HUDEP-2 (cell line): ENCODE measurements at regions not wholly inside any gene's neighbourhood (a gene's known extent, or its start where the extent isn't known, plus 50 kb on each side); places are given as distances from the start of the nearest gene placed in this dataset.
"Not testable (repeated sequence)": the region's sequence is repeated elsewhere in the genome, so short reads cannot be mapped to it uniquely, and the experiment has no call there.

ENCODE experiments used
- DNase-seq, 76 experiments: peaks; one replicate each; lab custom pipeline; 2025; ENCODE audit not compliant: unreplicated experiment in 76 of 76; lab: John Stamatoyannopoulos, UW

DNA sequence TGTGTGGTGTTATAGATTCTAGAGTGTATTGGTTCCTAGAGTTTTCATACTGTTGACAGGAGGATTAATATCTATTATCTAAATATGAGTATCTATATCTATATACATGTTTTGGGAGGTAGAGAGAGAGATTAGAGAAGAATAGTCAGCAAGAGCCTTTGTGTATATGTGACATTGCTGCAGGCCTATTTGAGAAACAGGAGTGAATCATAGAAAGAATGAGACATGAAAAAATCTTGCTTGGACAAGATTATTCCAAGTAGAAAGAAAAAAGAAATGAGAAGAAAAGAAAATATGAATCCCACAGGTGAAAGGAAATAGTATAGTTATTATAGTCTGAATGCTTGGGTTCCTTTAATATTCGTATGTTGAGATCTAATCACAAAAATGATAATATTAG lies 720.4 kb downstream of the RERGL start:
- no peak for DNase-seq

GRCh38 chr12:17361224-17361623 lies 728.8 kb downstream of the RERGL start:
- DNase-seq, result no peak

- no peak for DNase-seq
These were observed 731.2 kb downstream of the RERGL start for GRCh38 chr12:17358835-17359234.

DNA sequence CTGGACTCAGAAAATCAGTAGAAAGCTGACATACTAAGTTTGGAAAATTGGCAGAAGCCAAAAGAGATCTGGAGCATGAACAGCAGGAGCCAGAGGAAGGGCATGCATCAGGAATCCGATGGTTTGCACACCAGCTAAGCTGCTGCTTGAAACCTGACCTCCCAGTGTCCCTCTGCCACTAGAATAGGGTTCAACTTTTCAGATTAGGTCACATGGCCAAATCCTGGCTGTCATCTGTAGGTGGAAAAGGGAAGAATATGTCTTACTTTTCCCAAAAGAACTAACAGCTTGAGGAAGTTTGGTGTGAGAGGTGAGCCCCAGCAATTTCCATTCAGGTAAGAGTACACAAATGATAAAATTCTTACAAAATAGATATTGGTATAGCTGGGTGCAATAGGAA lies 732.6 kb downstream of the RERGL start:
- no peak for DNase-seq

- no peak for DNase-seq
These were observed 737.8 kb downstream of the RERGL start for GRCh38 chr12:17352164-17352563.

- DNase-seq, result no peak
These were observed 741.7 kb downstream of the RERGL start for GRCh38 chr12:17348311-17348710.

DNA sequence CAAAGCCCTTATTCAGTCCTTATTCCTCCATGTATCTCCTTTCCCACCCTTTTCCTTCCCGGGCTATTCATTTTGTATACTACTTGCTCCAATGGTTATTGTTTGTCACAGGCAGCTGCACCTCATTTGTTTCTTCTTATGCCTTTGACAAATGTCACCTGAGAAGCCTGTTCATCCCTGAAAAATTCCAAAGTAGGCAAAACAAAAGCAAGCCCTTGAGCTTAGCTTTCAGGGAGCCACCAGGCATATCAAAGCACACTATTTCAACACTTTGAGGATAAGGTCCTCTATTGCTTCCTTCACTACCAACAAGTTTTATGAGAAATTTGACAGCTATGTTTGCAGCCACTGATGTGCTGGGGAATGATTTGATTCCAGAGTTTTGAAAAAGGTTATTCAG lies 738.7 kb upstream of the LMO3 start:
- no peak for DNase-seq

DNA sequence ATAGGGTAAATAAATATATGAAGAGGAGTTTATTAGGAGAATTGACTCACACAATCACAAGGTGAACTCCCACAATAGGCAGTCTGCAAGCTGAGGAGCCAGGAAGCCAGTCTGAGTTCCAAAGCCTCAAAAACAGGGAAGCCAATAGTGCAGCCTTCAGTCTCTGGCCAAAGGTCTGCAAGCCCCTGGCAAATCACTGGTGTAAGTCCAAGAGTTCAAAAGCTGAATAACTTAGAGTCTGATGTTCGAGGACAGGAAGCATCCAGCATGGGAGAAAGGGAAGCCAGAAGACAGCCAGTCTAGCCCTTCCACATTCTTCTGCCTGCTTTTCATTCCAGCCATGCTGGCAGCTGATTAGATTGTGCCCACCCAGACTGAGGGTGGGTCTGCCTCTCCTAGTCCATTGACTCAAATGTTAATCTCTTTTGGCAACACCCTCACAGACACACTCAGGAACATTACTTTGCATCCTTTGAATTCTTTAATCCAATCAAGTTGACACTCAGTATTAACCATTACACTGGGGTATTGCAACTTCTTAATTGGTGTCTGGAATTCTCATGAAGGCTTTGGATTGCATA lies 736.5 kb upstream of the LMO3 start:
- no peak for DNase-seq

- DNase-seq, result no peak
These were observed 729.5 kb upstream of the LMO3 start for GRCh38 chr12:17335487-17335886.

DNA sequence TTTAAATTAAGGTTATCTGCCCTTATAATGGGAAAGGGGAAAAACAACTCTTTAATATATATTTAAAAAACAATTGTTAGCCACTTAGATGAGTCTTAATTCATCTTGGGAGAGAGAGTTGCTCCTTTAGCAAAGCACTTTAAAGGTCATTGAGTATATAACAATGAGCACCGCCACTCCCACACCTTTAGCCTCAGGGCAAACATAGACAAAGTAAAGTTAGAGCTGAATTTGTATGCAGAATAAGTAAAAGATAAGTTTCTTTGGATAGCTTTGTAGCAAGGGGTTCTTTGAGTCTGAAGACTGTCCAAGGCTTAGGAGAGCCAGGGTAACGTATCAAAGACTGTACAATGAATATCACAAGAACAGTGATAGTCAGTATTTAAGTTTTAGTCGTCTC lies 728.8 kb upstream of the LMO3 start:
- no peak for DNase-seq

DNA sequence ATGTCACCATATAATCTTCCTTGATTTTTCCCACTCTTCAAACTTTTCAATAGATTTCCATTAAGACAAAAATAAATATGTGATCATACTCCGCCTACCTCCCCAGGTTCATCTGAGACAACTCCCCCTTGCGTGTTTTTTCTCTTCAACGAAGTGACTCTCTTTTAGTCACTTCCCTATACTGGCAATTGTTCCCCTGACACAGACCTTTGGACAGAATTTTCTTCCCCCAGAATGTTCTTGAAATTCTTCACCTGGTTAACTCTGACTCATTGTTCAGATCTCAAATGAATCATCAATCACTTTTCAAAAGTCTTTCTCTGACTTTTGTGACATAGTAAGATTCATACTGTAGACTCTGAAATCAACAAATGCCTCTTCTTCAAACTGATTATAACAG lies 727.3 kb upstream of the LMO3 start:
- no peak for DNase-seq

DNA sequence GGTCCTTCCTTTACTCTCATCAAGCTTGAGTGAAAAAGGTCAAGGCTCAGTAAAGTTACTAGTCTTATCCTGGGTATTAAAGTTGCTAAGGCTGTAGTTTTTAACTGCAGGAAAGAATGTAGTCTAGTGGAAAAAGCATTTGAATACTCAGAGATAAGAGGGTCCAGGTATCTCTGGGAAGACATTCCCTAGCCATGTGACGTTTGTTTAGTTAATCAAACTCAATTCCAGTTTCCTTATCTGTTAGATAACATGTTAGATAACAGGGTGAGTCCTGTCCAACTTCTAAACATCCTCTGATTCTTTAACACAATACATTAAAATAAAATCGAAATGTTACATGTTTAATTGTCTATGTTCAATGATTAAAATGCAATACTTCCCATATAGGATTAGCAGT lies 720.7 kb upstream of the LMO3 start:
- DNase-seq, result no peak

DNA sequence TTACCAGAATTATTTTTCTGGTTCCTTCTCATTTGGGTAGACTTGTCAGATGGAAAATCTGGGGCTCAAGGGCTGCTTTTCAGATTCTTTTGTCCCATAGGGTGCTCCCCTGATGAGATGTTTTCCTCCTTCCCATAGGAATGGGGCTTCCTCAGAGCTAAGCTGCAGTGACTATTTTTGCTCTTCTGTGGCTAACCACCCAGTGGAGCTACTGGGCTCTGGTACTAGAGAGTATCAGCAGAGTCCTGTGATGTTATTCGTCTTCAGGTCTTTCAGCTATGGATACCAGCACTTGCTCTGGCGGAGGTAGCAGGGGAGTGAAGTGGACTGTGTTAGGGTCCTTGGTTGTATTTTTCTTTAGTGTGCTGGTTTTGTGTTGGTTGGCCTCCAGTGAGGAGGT lies 716.1 kb upstream of the LMO3 start:
- no peak for DNase-seq

- DNase-seq, result no peak
These were observed 698.8 kb upstream of the LMO3 start for GRCh38 chr12:17304503-17305347.

DNA sequence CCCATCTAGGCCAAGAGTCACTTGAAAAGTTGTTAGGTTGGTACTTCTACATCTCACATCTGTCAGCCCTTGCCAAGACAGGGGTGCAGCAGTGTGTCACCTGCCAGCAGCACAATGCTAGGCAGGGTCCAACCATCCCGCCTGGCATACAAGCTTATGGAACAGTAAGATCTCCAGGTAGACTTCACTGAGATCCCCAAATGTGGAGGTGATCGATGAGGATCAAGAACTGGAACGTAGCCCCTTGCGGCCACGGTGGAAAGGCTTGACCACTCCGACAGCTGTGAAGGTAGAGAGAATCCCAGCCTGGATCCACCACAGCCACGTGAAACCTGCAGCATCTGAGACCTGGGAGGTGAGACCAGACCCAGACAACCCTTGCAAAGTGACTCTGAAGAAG lies 696.0 kb upstream of the LMO3 start:
- no peak for DNase-seq

DNA sequence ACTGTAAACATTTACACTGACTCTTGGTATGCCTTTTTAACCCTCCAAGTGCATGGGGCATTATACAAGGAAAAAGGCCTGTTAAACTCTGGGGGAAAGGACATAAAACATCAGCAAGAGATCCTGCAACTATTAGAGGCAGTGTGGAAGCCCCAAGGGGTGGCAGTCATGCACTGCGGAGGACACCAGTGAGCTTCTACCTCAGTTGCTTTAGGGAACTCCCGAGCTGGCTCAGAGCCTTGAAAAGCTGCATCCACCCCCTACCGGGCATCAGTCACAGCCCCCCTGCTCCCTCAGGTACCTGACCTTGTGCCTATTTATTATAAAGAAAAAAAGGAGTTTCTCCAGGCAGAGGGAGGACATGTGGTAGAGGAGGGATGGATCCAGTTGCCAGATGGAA lies 695.6 kb upstream of the LMO3 start:
- no peak for DNase-seq

GRCh38 chr12:17296882-17297281 lies 690.9 kb upstream of the LMO3 start:
- DNase-seq, result peak in 2 of 76 experiments; percentile 27 to 33

- no peak for DNase-seq
These were observed 680.9 kb upstream of the LMO3 start for GRCh38 chr12:17286874-17287273.

DNA sequence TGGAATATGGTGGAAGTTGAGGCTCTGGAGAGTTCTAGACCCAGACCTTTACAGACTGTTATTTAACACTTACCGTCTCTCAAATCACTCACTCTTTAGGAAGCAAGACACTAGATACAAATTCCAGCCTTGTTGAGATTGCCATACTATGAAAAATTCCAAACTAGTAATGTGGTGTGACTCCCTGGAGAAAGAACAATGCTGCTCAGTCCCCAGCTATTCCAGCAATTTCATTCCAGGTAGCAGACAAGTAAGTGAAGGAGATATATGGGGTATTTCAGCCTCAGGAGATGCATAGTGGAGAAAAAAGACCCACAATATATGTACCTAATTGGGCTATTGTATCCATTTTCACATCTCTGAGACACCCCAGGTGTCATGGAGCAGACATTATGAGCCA lies 678.9 kb upstream of the LMO3 start:
- no peak for DNase-seq

- no peak for DNase-seq
These were observed 677.6 kb upstream of the LMO3 start for GRCh38 chr12:17283563-17283962.

DNA sequence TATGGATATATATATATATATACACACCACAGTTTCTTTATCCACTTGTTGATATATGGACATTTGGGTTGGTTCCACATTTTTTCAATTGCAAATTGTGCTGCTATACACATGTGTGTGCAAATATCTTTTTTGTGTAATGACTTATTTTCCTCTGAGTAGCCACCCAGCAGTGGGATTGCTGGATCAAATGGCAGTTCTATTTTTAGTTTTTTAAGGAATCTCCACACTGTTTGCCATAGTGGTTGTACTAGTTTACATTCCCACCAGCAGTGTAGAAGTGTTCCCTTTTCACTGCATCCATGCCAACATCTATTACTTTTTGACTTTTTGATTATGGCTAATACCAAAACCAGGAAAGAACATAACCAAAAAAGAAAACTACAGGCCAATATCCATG lies 676.2 kb upstream of the LMO3 start:
- not testable (repeated sequence) for DNase-seq

GRCh38 chr12:17278946-17279345 lies 673.0 kb upstream of the LMO3 start:
- DNase-seq, result no peak

DNA sequence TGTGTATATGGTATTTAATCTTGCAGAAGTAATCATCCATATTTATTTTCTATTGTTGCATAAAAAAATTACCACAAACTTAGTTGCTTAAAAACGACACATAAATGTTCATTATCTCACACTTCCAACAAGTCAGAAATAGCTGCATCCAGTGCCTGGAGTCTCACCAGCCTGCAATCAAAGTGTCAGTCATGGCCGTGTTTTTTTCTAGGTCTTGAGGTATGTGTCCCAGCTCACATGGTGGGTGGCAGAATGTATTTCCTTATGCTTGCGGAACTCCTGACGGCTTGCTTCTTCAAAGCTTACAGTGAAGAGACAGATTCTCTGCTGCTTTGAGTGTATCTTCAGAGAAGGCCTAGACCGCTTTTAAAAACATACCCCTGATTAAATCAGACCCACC lies 670.2 kb upstream of the LMO3 start:
- DNase-seq, result no peak
